ENCODE measurements at regions not wholly inside any gene's neighbourhood (a gene's known extent, or its start where the extent isn't known, plus 50 kb on each side); places are given as distances from the start of the nearest gene placed in this dataset.
A peak's percentile ranks its signal among the peaks of the same experiment; 100 is the strongest.

GRCh38 chr2:120861576-120862191, 126.0 kb downstream of the GLI2 start:
- peaks cover 0 to 10% (median 7%) of the 10 kb centered on the region in 5 donors for H3K27me3 Mint-ChIP-seq
- no peak overlapping the region for H3K4me3 Mint-ChIP-seq
- peaks cover 0 to 2% (median 0%) of the 10 kb centered on the region in 4 donors for H3K4me1 Mint-ChIP-seq
- H3K36me3 Mint-ChIP-seq = no peaks in the 10 kb centered on the region
- ATAC-seq (no peak), DNase-seq (no peak)
- POLR2A ChIA-PET = no interaction called here
- H3K27ac Mint-ChIP-seq = no peak overlapping the region
- H3K9me3 Mint-ChIP-seq = peaks cover 0 to 2% (median 0%) of the 10 kb centered on the region in 9 donors

GRCh38 chr2:120862201-120863060, 126.8 kb downstream of the GLI2 start:
- no peaks in the 10 kb centered on the region for H3K36me3 Mint-ChIP-seq
- ATAC-seq (no peak), DNase-seq (no peak)
- no peak overlapping the region for H3K27ac Mint-ChIP-seq
- H3K4me1 Mint-ChIP-seq = peaks cover 0 to 3% (median 0%) of the 10 kb centered on the region in 4 donors
- POLR2A ChIA-PET = no interaction called here
- no peak overlapping the region for H3K4me3 Mint-ChIP-seq
- H3K27me3 Mint-ChIP-seq = peaks cover 0 to 15% (median 8%) of the 10 kb centered on the region in 5 donors
- H3K9me3 Mint-ChIP-seq = peaks cover 0 to 2% (median 0%) of the 10 kb centered on the region in 9 donors

GRCh38 chr2:120863146-120863545, 127.5 kb downstream of the GLI2 start:
- Mint-ChIP-seq H3K36me3 (no peaks in the 10 kb centered on the region), H3K4me3 (no peak overlapping the region), H3K27ac (no peak overlapping the region), H3K4me1 (peaks cover 0 to 9% (median 2%) of the 10 kb centered on the region in 4 donors), H3K9me3 (peaks cover 0 to 2% (median 0%) of the 10 kb centered on the region in 9 donors), H3K27me3 (peaks cover 5 to 21% (median 11%) of the 10 kb centered on the region in 5 donors)
- ATAC-seq (no peak), DNase-seq (no peak)
- POLR2A ChIA-PET = no interaction called here

GRCh38 chr2:120863661-120864320, 128.1 kb downstream of the GLI2 start:
- H3K36me3 Mint-ChIP-seq = peaks cover 0 to 2% (median 0%) of the 10 kb centered on the region in 3 donors
- ATAC-seq (no peak), DNase-seq (no peak)
- H3K27ac Mint-ChIP-seq = no peak overlapping the region
- H3K9me3 Mint-ChIP-seq = peaks cover 0 to 2% (median 0%) of the 10 kb centered on the region in 9 donors
- no peak overlapping the region for H3K4me3 Mint-ChIP-seq
- POLR2A ChIA-PET = no interaction called here
- H3K27me3 Mint-ChIP-seq = peaks cover 7 to 27% (median 17%) of the 10 kb centered on the region in 5 donors
- H3K4me1 Mint-ChIP-seq = peaks cover 0 to 11% (median 4%) of the 10 kb centered on the region in 4 donors

- H3K36me3 Mint-ChIP-seq = peaks cover 0 to 2% (median 0%) of the 10 kb centered on the region in 3 donors
- H3K27ac Mint-ChIP-seq = no peak overlapping the region
- DNase-seq (no peak), ATAC-seq (no peak)
- peaks cover 0 to 2% (median 0%) of the 10 kb centered on the region in 9 donors for H3K9me3 Mint-ChIP-seq
- H3K4me1 Mint-ChIP-seq = peaks cover 0 to 11% (median 4%) of the 10 kb centered on the region in 4 donors
- no peak overlapping the region for H3K4me3 Mint-ChIP-seq
- H3K27me3 Mint-ChIP-seq = peaks cover 12 to 33% (median 24%) of the 10 kb centered on the region in 5 donors
- POLR2A ChIA-PET = no interaction called here
These were observed 129.3 kb downstream of the GLI2 start for GRCh38 chr2:120864981-120865380.

- H3K27me3 Mint-ChIP-seq = peaks cover 15 to 39% (median 31%) of the 10 kb centered on the region in 5 donors
- H3K9me3 Mint-ChIP-seq = peaks cover 0 to 2% (median 0%) of the 10 kb centered on the region in 9 donors
- no peak overlapping the region for H3K4me3 Mint-ChIP-seq
- no peak overlapping the region for H3K27ac Mint-ChIP-seq
- ATAC-seq = no peak
- POLR2A ChIA-PET = no interaction called here
- H3K4me1 Mint-ChIP-seq = peaks cover 0 to 11% (median 4%) of the 10 kb centered on the region in 4 donors
- no peak for DNase-seq
- H3K36me3 Mint-ChIP-seq = peaks cover 0 to 2% (median 0%) of the 10 kb centered on the region in 3 donors
These were observed 130.0 kb downstream of the GLI2 start for GRCh38 chr2:120865656-120866055.

- Mint-ChIP-seq H3K4me1 (peaks cover 0 to 11% (median 4%) of the 10 kb centered on the region in 4 donors), H3K4me3 (no peak overlapping the region), H3K36me3 (peaks cover 0 to 2% (median 0%) of the 10 kb centered on the region in 3 donors), H3K27ac (no peak overlapping the region), H3K27me3 (peaks cover 15 to 42% (median 31%) of the 10 kb centered on the region in 5 donors), H3K9me3 (peaks cover 0 to 2% (median 0%) of the 10 kb centered on the region in 9 donors)
- no peak for ATAC-seq
- DNase-seq = no peak
- POLR2A ChIA-PET = no interaction called here
These were observed 130.4 kb downstream of the GLI2 start for GRCh38 chr2:120866071-120866470.

- Mint-ChIP-seq H3K4me1 (peaks cover 0 to 11% (median 4%) of the 10 kb centered on the region in 4 donors), H3K27ac (no peak overlapping the region), H3K9me3 (peaks cover 0 to 2% (median 0%) of the 10 kb centered on the region in 9 donors), H3K27me3 (peaks cover 15 to 44% (median 31%) of the 10 kb centered on the region in 5 donors), H3K4me3 (no peak overlapping the region), H3K36me3 (peaks cover 0 to 2% (median 0%) of the 10 kb centered on the region in 3 donors)
- ATAC-seq (no peak), DNase-seq (no peak)
- POLR2A ChIA-PET = no interaction called here
These were observed 130.9 kb downstream of the GLI2 start for GRCh38 chr2:120866483-120867140.

GRCh38 chr2:120867290-120868241, 131.9 kb downstream of the GLI2 start:
- peaks cover 0 to 2% (median 0%) of the 10 kb centered on the region in 3 donors for H3K36me3 Mint-ChIP-seq
- peaks cover 0 to 11% (median 4%) of the 10 kb centered on the region in 4 donors for H3K4me1 Mint-ChIP-seq
- POLR2A ChIA-PET = no interaction called here
- DNase-seq (no peak), ATAC-seq (no peak)
- H3K27me3 Mint-ChIP-seq = peaks cover 15 to 44% (median 35%) of the 10 kb centered on the region in 5 donors
- peak overlapping the region in 2 of 10 donors; percentile 13 to 27 for H3K4me3 Mint-ChIP-seq
- H3K27ac Mint-ChIP-seq = no peak overlapping the region
- peaks cover 0 to 2% (median 0%) of the 10 kb centered on the region in 9 donors for H3K9me3 Mint-ChIP-seq

- Mint-ChIP-seq H3K4me1 (peaks cover 0 to 11% (median 4%) of the 10 kb centered on the region in 4 donors), H3K36me3 (peaks cover 0 to 2% (median 0%) of the 10 kb centered on the region in 3 donors), H3K27me3 (peaks cover 15 to 44% (median 35%) of the 10 kb centered on the region in 5 donors), H3K9me3 (peaks cover 0 to 2% (median 0%) of the 10 kb centered on the region in 9 donors), H3K27ac (peak overlapping the region in 1 of 10 donors; percentile 19), H3K4me3 (no peak overlapping the region)
- POLR2A ChIA-PET = no interaction called here
- ATAC-seq (no peak), DNase-seq (no peak)
These were observed 132.7 kb downstream of the GLI2 start for GRCh38 chr2:120868366-120868765.

- peaks cover 16 to 44% (median 35%) of the 10 kb centered on the region in 5 donors for H3K27me3 Mint-ChIP-seq
- DNase-seq (no peak), ATAC-seq (no peak)
- POLR2A ChIA-PET = no interaction called here
- peaks cover 0 to 2% (median 0%) of the 10 kb centered on the region in 3 donors for H3K36me3 Mint-ChIP-seq
- H3K9me3 Mint-ChIP-seq = peaks cover 0 to 2% (median 0%) of the 10 kb centered on the region in 9 donors
- H3K4me3 Mint-ChIP-seq = no peak overlapping the region
- H3K4me1 Mint-ChIP-seq = peaks cover 0 to 11% (median 4%) of the 10 kb centered on the region in 4 donors
- H3K27ac Mint-ChIP-seq = no peak overlapping the region
These were observed 133.5 kb downstream of the GLI2 start for GRCh38 chr2:120869036-120869729.

Data from naive thymus-derived CD8-positive, alpha-beta T cell (primary cell).